KMS-11 (cell line): ENCODE measurements at regions not wholly inside any gene's neighbourhood (a gene's known extent, or its start where the extent isn't known, plus 50 kb on each side); places are given as distances from the start of the nearest gene placed in this dataset.

Experiments
- H2AFZ ChIP-seq: fragments of 200-600 bp; sonication (generic); 2 replicates; pipeline ENCODE4 v1.6.1; 2016; ENCODE audit warnings: antibody characterized with exemption, mixed run types, low read depth
- H3K27ac ChIP-seq: fragments of 200-600 bp; sonication (generic); 2 replicates; pipeline ENCODE4 v1.6.1; 2016; ENCODE audit warnings: mild to moderate bottlenecking, mixed run types
- H3K27me3 ChIP-seq: fragments of 200-600 bp; sonication (generic); 2 replicates; pipeline ENCODE4 v1.6.1; 2017; ENCODE audit warnings: mild to moderate bottlenecking, low read depth, mixed run types, moderate library complexity; ENCODE audit not compliant: insufficient read depth
- H3K36me3 ChIP-seq: fragments of 200-600 bp; sonication (generic); 2 replicates; pipeline ENCODE4 v1.6.1; 2017; ENCODE audit warnings: mild to moderate bottlenecking, mixed run types; ENCODE audit not compliant: insufficient read depth
- H3K4me1 ChIP-seq: fragments of 200-600 bp; sonication (generic); 2 replicates; pipeline ENCODE4 v1.6.1; 2016; ENCODE audit warnings: mild to moderate bottlenecking, low read depth, mixed run types; ENCODE audit not compliant: poor library complexity, severe bottlenecking
- H3K4me2 ChIP-seq: fragments of 200-600 bp; sonication (generic); 2 replicates; pipeline ENCODE4 v1.7.0; 2016; ENCODE audit warnings: mild to moderate bottlenecking, mixed run types
- H3K4me3 ChIP-seq: fragments of 200-600 bp; sonication (generic); IDR thresholded peaks from 2 replicates; pipeline ENCODE4 v1.6.1; 2017; ENCODE audit warnings: low read depth, low read length, mixed read lengths; ENCODE audit not compliant: insufficient read depth
- H3K79me2 ChIP-seq: fragments of 200-600 bp; sonication (generic); 2 replicates; pipeline ENCODE4 v1.6.1; 2016; ENCODE audit warnings: low read depth, mixed run types; ENCODE audit not compliant: insufficient read depth
- H3K9ac ChIP-seq: fragments of 200-600 bp; sonication (generic); 2 replicates; pipeline ENCODE4 v1.6.1; 2016; ENCODE audit warnings: mild to moderate bottlenecking, mixed run types
- H4K20me1 ChIP-seq: fragments of 200-600 bp; sonication (generic); 2 replicates; pipeline ENCODE4 v1.6.1; 2016; ENCODE audit warnings: mild to moderate bottlenecking, mixed run types; ENCODE audit not compliant: insufficient read depth
- TF ChIP-seq, protein P1 (sequence below): fragments of 200-600 bp; sonication (generic); conservative IDR thresholded peaks from 2 replicates; pipeline ENCODE4 v1.6.1; 2017; ENCODE audit warnings: low read depth, mild to moderate bottlenecking, antibody characterized with exemption, low read length, moderate library complexity, mixed read lengths

DNA sequence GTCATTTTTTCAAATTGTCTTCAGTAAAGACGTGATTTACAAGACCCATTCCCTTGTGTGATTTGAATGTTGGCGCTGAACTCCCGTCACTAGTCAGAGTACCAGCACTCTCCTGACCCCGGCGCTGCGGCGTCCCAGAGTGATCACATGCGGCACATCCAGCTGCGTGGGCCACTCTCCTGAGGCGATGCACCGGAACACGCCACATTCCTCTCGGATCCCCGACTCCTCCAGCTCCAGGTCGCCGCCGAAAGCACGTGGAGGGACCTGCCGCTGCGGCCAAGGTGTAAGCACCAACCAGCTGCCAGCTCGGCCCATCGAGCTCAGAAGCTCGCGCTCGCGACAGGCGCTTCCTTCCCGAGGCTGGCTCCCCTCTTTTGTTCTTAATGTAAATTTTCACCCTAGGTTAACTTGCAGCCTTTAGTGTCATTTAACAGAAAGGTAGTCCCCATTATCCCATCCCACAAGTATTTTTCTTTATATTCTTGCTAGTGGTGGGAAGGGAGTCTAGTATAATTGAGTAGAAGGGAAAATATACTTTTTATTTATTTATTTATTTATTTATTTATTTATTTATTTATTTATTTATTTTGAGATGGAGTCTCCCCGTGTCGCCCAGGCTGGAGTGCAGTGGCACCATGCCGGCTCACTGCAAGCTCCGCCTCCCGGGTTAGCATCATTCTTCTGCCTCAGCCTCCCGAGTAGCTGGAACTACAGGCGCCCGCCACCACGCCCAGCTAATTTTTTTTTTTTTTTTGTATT, 61.7 kb upstream of the VGLL3 start:
- H3K36me3 ChIP-seq, result no peaks in the 10 kb centered on the region
- H3K4me3 ChIP-seq, result no peak overlapping the region
- H3K4me1 ChIP-seq, result no peaks in the 10 kb centered on the region
- H2AFZ ChIP-seq, result no peak overlapping the region
- H3K79me2 ChIP-seq, result no peaks in the 10 kb centered on the region
- TF ChIP-seq, protein P1, sequence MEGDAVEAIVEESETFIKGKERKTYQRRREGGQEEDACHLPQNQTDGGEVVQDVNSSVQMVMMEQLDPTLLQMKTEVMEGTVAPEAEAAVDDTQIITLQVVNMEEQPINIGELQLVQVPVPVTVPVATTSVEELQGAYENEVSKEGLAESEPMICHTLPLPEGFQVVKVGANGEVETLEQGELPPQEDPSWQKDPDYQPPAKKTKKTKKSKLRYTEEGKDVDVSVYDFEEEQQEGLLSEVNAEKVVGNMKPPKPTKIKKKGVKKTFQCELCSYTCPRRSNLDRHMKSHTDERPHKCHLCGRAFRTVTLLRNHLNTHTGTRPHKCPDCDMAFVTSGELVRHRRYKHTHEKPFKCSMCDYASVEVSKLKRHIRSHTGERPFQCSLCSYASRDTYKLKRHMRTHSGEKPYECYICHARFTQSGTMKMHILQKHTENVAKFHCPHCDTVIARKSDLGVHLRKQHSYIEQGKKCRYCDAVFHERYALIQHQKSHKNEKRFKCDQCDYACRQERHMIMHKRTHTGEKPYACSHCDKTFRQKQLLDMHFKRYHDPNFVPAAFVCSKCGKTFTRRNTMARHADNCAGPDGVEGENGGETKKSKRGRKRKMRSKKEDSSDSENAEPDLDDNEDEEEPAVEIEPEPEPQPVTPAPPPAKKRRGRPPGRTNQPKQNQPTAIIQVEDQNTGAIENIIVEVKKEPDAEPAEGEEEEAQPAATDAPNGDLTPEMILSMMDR, result no peak
- no peaks in the 10 kb centered on the region for H4K20me1 ChIP-seq
- H3K4me2 ChIP-seq, result no peak overlapping the region
- H3K27ac ChIP-seq, result no peak overlapping the region
- H3K27me3 ChIP-seq, result no peaks in the 10 kb centered on the region
- H3K9ac ChIP-seq, result no peak overlapping the region

DNA sequence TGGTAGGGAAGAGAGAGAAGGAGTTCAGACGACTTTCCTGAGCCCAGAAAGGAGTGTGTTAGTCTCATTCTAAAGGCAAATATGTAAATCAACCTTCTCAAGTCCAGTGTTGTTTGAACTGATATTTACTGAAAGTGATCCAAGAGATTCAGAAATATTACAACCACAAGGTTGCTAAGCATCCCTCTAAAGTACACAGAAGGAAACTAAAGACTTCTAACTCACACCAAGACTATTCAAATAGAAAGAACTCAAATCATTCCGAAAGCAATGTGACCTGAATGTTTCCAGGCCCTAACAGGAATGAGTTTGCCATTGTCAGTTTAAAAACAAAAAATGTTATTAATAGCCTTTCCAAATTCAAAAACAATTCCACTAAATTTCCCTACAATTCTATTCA, 56.9 kb upstream of the VGLL3 start:
- Histone ChIP-seq H3K79me2 (no peaks in the 10 kb centered on the region), H4K20me1 (no peaks in the 10 kb centered on the region), H2AFZ (no peak overlapping the region)

DNA sequence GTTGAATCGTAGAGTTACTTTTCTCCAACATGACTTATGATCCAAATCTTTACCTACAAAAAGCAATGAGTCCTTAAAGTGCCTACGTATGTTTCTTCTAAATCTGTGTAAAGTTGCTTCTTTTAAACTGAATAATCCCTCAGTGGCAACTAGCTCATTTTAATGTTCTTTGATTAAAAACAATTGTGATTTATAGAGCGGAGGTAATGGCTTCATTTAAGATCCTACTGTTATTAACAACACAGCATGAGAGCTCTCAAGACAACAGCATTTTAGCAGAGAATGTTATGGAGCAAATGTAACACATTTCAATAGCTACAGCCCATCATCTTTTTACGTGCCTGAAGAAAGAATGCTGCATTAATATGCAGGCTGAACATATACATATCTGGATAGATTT, 55.3 kb upstream of the VGLL3 start:
- no peak overlapping the region for H3K9ac ChIP-seq
- no peaks in the 10 kb centered on the region for H4K20me1 ChIP-seq

More for the DNA sequence above, 56.9 kb upstream of the VGLL3 start:
- H3K4me2 ChIP-seq, result no peak overlapping the region
- TF ChIP-seq, protein P1, result no peak
- no peak overlapping the region for H3K4me3 ChIP-seq
- no peaks in the 10 kb centered on the region for H3K36me3 ChIP-seq
- no peak overlapping the region for H3K27ac ChIP-seq
- H3K4me1 ChIP-seq, result no peaks in the 10 kb centered on the region
- H3K27me3 ChIP-seq, result no peaks in the 10 kb centered on the region
- H3K9ac ChIP-seq, result no peak overlapping the region

DNA sequence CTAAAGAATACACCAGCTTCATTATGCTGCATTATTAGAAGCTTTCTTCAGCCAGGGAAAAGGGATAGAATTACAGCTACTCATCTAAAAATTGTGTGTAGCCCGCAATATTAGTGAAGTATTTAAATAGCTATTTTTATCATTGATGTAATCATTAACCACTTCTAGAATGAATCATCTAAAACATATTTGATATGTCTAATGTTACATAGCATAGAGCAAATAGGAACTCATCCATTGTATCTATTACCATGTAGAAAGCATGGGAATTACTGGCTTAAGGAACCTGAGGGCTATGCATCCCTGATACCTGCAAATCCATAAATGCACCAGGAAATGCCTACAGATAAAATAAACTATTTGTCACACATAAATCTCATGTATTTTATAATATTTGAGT, 54.5 kb upstream of the VGLL3 start:
- Histone ChIP-seq H3K79me2 (no peaks in the 10 kb centered on the region), H3K4me2 (no peak overlapping the region), H3K9ac (no peak overlapping the region), H3K27ac (no peak overlapping the region), H3K27me3 (no peaks in the 10 kb centered on the region), H3K4me3 (no peak overlapping the region), H4K20me1 (no peaks in the 10 kb centered on the region), H3K36me3 (no peaks in the 10 kb centered on the region), H3K4me1 (no peaks in the 10 kb centered on the region), H2AFZ (no peak overlapping the region)
- TF ChIP-seq, protein P1, result no peak

More for the DNA sequence above, 55.3 kb upstream of the VGLL3 start:
- Histone ChIP-seq H3K4me2 (no peak overlapping the region), H3K36me3 (no peaks in the 10 kb centered on the region), H3K27ac (no peak overlapping the region), H3K79me2 (no peaks in the 10 kb centered on the region), H3K4me1 (no peaks in the 10 kb centered on the region), H3K4me3 (no peak overlapping the region), H3K27me3 (no peaks in the 10 kb centered on the region), H2AFZ (no peak overlapping the region)
- TF ChIP-seq, protein P1, result no peak
